HEK293 (cell line): ENCODE measurements at regions not wholly inside any gene's neighbourhood (a gene's known extent, or its start where the extent isn't known, plus 50 kb on each side); places are given as distances from the start of the nearest gene placed in this dataset.

Experiments
- CTCF ChIP-seq: fragments of 450-650 bp; formaldehyde crosslinking; IDR thresholded peaks from 2 replicates; pipeline ENCODE4 v1.5.1; 2016; ENCODE audit warnings: missing biosample characterization, missing genetic modification characterization
- GFI1B ChIP-seq: fragments of 450-650 bp; formaldehyde crosslinking; IDR thresholded peaks from 2 replicates; pipeline ENCODE4 v1.5.1; 2016; ENCODE audit warnings: missing biosample characterization, missing genetic modification characterization
- ZBTB20 ChIP-seq: fragments of 450-650 bp; formaldehyde crosslinking; IDR thresholded peaks from 2 replicates; pipeline ENCODE4 v1.5.1; 2016; ENCODE audit warnings: missing biosample characterization, missing genetic modification characterization
- ZBTB8A ChIP-seq: fragments of 450-650 bp; formaldehyde crosslinking; IDR thresholded peaks from 2 replicates; pipeline ENCODE4 v1.5.1; 2016; ENCODE audit warnings: missing biosample characterization, missing genetic modification characterization
- ZFP69B ChIP-seq: fragments of 450-650 bp; formaldehyde crosslinking; IDR thresholded peaks from 2 replicates; pipeline ENCODE4 v1.5.1; 2016; ENCODE audit warnings: missing biosample characterization, missing genetic modification characterization
- ZNF140 ChIP-seq: fragments of 450-650 bp; formaldehyde crosslinking; IDR thresholded peaks from 2 replicates; pipeline ENCODE4 v1.5.1; 2016; ENCODE audit warnings: missing biosample characterization, missing genetic modification characterization
- ZNF274 ChIP-seq, 2 experiments: fragments of 200-500 bp in 1 of 2; fragments of 450-650 bp in 1 of 2; sonication (Bioruptor generic) in 1 of 2; formaldehyde crosslinking in 1 of 2; IDR thresholded peaks; 2 replicates each; pipeline versions ENCODE4 v1.5.1 to v1.6.1; 2014 to 2016; ENCODE audit warnings: borderline replicate concordance in 1 of 2, inconsistent platforms in 1 of 2, low read length in 1 of 2, missing biosample characterization in 1 of 2, missing genetic modification characterization in 1 of 2
- ZNF354C ChIP-seq: fragments of 450-650 bp; formaldehyde crosslinking; IDR thresholded peaks from 2 replicates; pipeline ENCODE4 v1.5.1; 2016; ENCODE audit warnings: missing biosample characterization, missing genetic modification characterization, low read depth, borderline replicate concordance
- ZNF549 ChIP-seq: fragments of 450-650 bp; IDR thresholded peaks from 2 replicates; pipeline ENCODE4 v1.5.1; 2018; ENCODE audit warnings: missing biosample characterization, missing genetic modification characterization, mild to moderate bottlenecking, inconsistent platforms, moderate library complexity
- ZNF776 ChIP-seq: fragments of 450-650 bp; formaldehyde crosslinking; IDR thresholded peaks from 2 replicates; pipeline ENCODE4 v1.5.0; 2017; ENCODE audit warnings: missing biosample characterization, missing genetic modification characterization, borderline replicate concordance

GRCh38 chr5:92944337-92944736 is 636.7 kb downstream of the NR2F1-AS1 start:
- TF ChIP-seq ZNF140 (tag by site-specific recombination) (no peak), CTCF (no peak), GFI1B (tag by site-specific recombination) (no peak), ZBTB8A (tag by site-specific recombination) (no peak), ZNF354C (tag by site-specific recombination) (no peak), ZNF274 (IDR thresholded peaks at IDR 0.05; ENCODE audit: low read length) (no peak), ZNF274 (tag by site-specific recombination; IDR thresholded peaks at IDR 0.05; ENCODE audit: borderline replicate concordance) (no peak), ZNF549 (no peak), ZNF776 (tag by site-specific recombination) (no peak), ZBTB20 (tag by site-specific recombination) (no peak), ZFP69B (tag by site-specific recombination) (no peak)
